A673 (cell line): ENCODE measurements at regions not wholly inside any gene's neighbourhood (a gene's known extent, or its start where the extent isn't known, plus 50 kb on each side); places are given as distances from the start of the nearest gene placed in this dataset.

Experiments
- BruUV-seq: library from RNA; stranded (reverse); fragments of 400-500 nt; replicated peaks from 2 replicates; lab custom pipeline; 2021; lab: Mats Ljungman, UMichigan
- CTCF ChIA-PET: fragments of 300-600 bp; sonication (Branson Sonifier 250); formaldehyde crosslinking; loops from one replicate; lab custom pipeline; 2022; ENCODE audit warnings: antibody characterized with exemption; lab: Charles Lee
- POLR2A ChIA-PET: fragments of 300-600 bp; sonication (Branson Sonifier 250); formaldehyde crosslinking; loops from one replicate; lab custom pipeline; 2022; ENCODE audit warnings: antibody characterized with exemption; ENCODE audit not compliant: low non-redundant PET; lab: Charles Lee
- DNase-seq: peaks from one replicate; pipeline ENCODE4 v3.0.0-alpha.2; 2015; ENCODE audit warnings: low spot score
- H3K27ac ChIP-seq: fragments of 200-600 bp; sonication (generic); 2 replicates; pipeline ENCODE4 v1.5.1; 2016; ENCODE audit warnings: mixed run types, low read depth, mild to moderate bottlenecking, mixed read lengths, antibody characterized with exemption, low read length; ENCODE audit not compliant: poor library complexity, severe bottlenecking
- H3K27me3 ChIP-seq: fragments of 200-600 bp; sonication (generic); replicated peaks from 2 replicates; pipeline ENCODE4 v1.6.1; 2017; ENCODE audit warnings: mixed run types, low read depth, mild to moderate bottlenecking, mixed read lengths, antibody characterized with exemption, low read length; ENCODE audit not compliant: insufficient read depth, poor library complexity
- H3K36me3 ChIP-seq: fragments of 200-600 bp; sonication (generic); 2 replicates; pipeline ENCODE4 v1.6.1; 2016; ENCODE audit warnings: mixed run types, mild to moderate bottlenecking, mixed read lengths, antibody characterized with exemption, low read length; ENCODE audit not compliant: insufficient read depth, poor library complexity, severe bottlenecking
- H3K4me1 ChIP-seq: fragments of 200-600 bp; sonication (generic); 2 replicates; pipeline ENCODE4 v1.6.1; 2017; ENCODE audit warnings: mixed run types, mild to moderate bottlenecking, mixed read lengths, antibody characterized with exemption, low read length; ENCODE audit not compliant: insufficient read depth, poor library complexity, severe bottlenecking
- H3K4me3 ChIP-seq: fragments of 200-600 bp; sonication (generic); 2 replicates; pipeline ENCODE4 v1.5.1; 2016; ENCODE audit warnings: low read depth, mixed run types, mild to moderate bottlenecking, mixed read lengths, low read length; ENCODE audit not compliant: poor library complexity, severe bottlenecking
- H3K9me3 ChIP-seq: fragments of 200-600 bp; sonication (generic); 2 replicates; pipeline ENCODE4 v1.6.1; 2016; ENCODE audit warnings: mixed run types, low read depth, mild to moderate bottlenecking, mixed read lengths, antibody characterized with exemption, low read length; ENCODE audit not compliant: poor library complexity, severe bottlenecking
- CTCF ChIP-seq: fragments of 300-800, 200-600 bp; sonication (generic); conservative IDR thresholded peaks from 2 replicates; pipeline ENCODE4 v1.5.1; 2017; ENCODE audit warnings: low read depth, mild to moderate bottlenecking, antibody characterized with exemption, low read length, moderate library complexity, mixed read lengths
- EZH2 ChIP-seq: fragments of 200-600 bp; sonication (generic); IDR thresholded peaks from 2 replicates; pipeline ENCODE4 v1.6.1; 2017; ENCODE audit warnings: borderline replicate concordance, low read depth, mild to moderate bottlenecking, mixed read lengths, antibody characterized with exemption, low read length; ENCODE audit not compliant: poor library complexity, severe bottlenecking
- intact Hi-C: fragments of 100-400 bp; cut with micrococcal nuclease; formaldehyde crosslinking; loops from one replicate; pipeline ENCODE4 v1.10.0; 2022; ENCODE audit not compliant: unreplicated experiment

DNA sequence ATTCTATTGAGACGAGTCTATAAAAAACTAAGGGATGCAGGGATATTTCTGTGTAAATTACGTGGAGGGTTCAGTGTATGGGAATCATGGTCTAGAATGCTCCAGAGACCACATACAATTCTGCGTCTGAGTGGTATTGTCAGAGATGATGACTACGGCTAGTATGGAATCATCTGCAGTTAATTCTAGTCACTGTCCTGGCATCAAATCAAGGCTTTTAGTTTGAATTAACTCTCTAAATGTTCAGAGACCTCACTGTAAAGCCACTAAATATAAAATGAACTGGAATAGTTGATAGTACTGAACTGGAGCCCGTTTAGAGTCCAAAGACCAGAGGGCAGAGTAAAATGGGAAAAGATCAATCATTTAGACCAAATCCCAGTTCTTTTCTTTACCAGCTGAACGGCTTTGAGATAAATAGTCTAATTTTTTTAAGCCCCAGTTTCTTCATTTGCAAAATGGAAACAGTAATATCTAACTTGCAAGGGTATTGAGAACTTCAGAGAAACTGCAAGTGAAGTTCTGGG, 599.8 kb downstream of the EBF1 start:
- H3K9me3 ChIP-seq: no peaks in the 10 kb centered on the region
- H3K4me3 ChIP-seq: no peak overlapping the region
- no peaks in the 10 kb centered on the region for H3K4me1 ChIP-seq
- no peak for DNase-seq
- H3K36me3 ChIP-seq: no peaks in the 10 kb centered on the region
- no peak overlapping the region for H3K27ac ChIP-seq
- ChIA-PET CTCF (no interaction called here), POLR2A (no interaction called here)
- BruUV-seq: no TSS peak
- H3K27me3 ChIP-seq: no peaks in the 10 kb centered on the region
- no peak for TF ChIP-seq EZH2
- TF ChIP-seq CTCF: no peak
- intact Hi-C loops: no loop called here

DNA sequence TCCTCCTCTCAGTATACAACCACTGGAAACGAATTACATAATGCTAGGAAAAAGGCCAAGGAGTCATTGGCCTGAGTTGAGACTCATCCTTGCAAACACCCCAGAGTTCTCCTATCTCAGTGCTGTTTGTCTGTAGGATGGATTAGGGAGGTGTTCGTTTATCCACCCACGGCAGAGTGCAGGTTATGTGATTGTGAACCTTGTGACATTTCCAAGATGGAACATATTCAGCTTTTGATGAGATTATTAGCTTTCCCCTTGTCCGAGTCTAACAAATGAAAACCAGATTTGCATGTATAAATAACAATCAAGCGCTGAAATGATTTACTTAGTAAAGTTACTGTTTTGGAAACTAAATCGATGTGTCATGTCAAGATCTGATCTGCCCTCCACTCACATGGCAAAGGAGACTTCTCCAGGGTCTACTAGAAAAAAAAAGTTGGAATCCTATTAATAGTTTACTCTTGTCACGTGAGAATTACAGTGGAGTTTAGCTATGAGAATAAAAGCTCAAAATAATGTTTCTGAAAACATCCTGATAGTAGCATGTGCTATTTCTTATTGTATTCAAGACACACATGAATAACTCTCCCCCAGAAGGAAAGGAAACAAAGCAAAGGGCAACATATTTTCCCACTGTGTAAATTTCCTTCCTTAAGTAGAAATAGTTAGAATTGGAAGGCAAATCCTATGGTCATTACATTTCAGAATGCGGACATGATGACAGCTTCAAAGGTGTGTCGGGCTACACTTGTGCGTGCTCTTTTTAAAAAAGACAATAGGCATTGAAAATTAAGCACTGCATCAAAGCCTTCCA, 600.4 kb downstream of the EBF1 start:
- TF ChIP-seq CTCF (no peak), EZH2 (no peak)
- CTCF ChIA-PET: no interaction called here

DNA sequence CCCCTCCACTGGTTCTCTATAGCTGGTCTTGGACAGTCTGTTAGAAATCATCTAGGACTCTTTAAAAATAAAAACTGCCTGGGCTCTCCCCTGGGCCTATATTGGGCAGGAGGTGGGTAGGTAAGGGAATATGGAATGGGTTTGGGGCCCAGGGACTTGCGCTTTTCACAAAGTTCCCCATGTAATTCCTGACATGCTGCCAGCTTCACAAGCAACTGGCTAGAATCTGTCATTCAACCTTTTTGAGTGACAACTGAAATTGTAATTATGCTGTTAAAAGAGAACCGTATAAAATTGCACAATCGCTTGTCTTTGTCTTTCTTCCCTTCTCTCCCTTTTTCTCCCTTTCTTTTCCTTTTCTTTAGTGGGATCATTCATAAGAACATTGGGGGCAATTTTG, 603.1 kb downstream of the EBF1 start:
- Histone ChIP-seq H3K27ac (no peak overlapping the region), H3K27me3 (no peaks in the 10 kb centered on the region), H3K4me1 (no peaks in the 10 kb centered on the region), H3K9me3 (no peaks in the 10 kb centered on the region), H3K36me3 (no peaks in the 10 kb centered on the region), H3K4me3 (no peak overlapping the region)
- ChIA-PET CTCF (no interaction called here), POLR2A (no interaction called here)
- no peak for DNase-seq
- TF ChIP-seq CTCF (no peak), EZH2 (no peak)
- intact Hi-C loops: no loop called here
- BruUV-seq: no TSS peak

More for the DNA sequence above, 600.4 kb downstream of the EBF1 start:
- Histone ChIP-seq H3K27ac (no peak overlapping the region), H3K9me3 (no peaks in the 10 kb centered on the region), H3K36me3 (no peaks in the 10 kb centered on the region), H3K4me3 (no peak overlapping the region), H3K27me3 (no peaks in the 10 kb centered on the region), H3K4me1 (no peaks in the 10 kb centered on the region)
- intact Hi-C loops: no loop called here
- no TSS peak for BruUV-seq
- POLR2A ChIA-PET: no interaction called here
- DNase-seq: no peak
